HG03095 (cell line): ENCODE measurements at regions not wholly inside any gene's neighbourhood (a gene's known extent, or its start where the extent isn't known, plus 50 kb on each side); places are given as distances from the start of the nearest gene placed in this dataset.

ENCODE experiments used
- ATAC-seq: cut with Tn5 transposase; IDR thresholded peaks from one replicate; pipeline ENCODE4 v1.9.1; 2021; ENCODE audit warnings: moderate library complexity; ENCODE audit not compliant: unreplicated experiment

DNA sequence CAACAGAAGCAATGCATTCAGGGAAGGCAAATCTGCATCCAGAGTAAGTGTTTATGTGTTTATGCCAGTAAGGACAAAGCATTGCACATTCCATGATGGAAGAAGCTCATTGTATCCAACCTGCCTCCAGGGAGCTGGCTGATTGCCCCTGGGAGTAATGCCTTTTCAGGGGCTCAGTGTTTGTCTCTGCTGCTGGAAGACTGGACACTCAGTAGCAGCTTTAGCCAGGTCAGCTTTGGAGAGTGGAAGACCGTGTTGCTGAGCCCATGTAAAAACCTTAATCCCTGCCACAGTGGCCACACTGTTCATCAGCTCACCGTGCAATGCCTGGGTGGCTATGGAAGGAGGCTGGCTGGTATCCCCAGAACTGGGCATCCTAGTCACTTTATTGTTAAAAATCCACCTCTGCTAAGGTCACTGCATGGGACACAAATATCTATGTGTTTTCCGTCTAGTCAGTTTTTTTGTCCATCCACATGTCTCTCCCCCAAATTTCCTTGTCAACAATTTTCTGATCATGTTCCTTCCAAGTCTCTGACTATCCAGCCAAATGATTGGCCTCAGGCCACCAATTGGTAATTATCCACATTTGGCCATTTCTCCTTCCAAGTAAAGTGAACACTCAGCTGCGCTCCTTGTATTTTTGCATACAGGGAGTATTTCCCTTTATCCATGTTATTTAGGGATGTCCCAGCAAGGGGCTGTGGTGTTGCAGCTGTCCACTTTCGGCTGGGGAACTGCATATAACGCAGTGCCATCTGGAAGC is 2044.5 kb upstream of the AGA start:
- no peak for ATAC-seq

DNA sequence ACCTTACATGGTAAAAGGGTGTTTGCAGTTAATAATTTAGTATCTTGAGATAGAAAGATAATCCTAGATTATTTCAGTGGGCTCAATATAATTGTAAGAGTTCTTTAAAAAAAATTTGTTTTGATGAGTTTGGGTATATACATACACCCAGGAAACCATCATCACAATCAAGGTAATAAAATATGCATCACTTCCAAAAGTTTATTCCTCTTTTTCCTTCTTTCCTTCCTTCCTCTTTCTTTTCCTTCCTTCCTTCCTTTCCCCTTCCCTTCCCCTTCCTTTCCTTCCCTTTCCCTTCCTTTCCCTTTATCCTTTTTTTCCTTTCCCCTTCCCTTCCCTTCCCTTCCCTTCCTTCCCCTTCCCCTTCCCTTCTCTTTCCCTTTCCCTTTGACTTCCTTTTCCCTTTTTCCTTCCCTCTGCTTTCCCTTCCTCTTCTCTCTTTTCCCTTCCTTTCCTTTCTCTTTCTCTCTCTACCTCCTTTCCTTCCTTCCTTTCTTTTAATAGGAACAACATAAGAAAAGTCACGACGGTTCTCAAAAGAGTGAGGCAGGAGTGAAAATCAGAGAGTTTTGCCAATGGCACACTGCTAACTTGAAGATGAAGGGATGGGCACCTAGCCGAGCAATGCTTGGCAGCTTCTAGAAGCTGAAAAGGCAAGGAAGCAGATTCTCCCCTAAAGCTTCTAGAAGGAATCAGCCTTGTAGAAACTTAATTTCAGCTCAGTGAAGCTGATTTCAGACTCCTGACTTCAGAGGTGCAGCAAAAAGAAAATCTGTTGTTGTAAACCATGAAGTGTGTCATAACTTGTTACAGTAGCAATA is 2050.2 kb upstream of the AGA start:
- ATAC-seq, result no peak

DNA sequence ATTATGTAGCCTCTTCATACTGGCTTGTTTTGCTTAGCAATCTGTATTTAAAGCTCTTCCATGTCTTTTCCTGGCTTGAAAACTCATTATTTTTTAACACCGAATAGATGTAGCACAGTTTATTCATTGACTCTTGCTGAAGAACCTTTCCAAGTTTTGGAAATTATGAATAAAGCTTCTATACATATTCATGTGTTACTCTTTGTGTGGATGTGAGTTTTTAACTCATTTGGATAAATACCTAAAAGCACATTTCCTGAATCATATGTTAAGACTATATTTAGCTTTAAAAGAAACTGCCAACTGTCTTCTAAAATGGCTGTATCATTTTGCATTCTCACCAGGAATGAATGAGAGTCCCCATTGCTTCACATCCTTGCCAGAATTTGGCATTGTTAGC is 2061.7 kb upstream of the AGA start:
- no peak for ATAC-seq

DNA sequence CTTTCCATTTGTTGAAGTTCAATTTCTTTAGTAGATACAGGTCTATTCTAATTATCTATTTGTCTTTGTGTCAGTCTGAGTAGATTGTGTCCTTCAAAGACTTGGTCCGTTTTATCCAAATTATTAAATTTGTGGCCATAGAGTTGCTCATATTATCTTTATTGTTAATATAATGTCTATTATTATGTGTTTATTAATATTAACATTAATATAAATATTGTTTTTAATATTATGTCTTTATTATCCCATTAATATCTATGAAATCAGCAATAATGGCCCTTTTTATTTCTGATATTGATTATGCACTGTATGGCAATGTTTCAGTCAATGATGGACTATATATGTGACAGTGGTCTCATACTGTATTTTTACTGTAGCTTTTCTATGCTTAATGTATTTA is 2067.3 kb upstream of the AGA start:
- ATAC-seq, result no peak

DNA sequence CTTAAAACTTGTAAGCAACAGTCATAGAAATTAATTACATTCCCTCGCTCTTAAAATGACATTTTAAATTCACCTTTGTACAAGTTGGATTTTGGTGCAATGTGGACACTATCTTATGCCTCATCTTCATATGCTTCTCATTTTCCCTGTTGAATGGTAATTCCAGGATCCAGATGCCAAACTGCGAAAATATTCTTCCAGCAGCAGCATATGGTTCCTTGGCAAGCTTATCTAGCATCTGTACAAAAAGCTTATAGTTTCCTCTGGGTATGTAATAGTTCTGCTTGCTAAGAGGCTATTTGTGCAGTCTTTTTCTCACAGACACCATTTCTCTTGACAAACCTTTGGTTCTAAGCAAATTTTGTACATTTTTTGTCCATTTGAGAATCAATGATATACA is 2079.7 kb upstream of the AGA start:
- ATAC-seq, result no peak

DNA sequence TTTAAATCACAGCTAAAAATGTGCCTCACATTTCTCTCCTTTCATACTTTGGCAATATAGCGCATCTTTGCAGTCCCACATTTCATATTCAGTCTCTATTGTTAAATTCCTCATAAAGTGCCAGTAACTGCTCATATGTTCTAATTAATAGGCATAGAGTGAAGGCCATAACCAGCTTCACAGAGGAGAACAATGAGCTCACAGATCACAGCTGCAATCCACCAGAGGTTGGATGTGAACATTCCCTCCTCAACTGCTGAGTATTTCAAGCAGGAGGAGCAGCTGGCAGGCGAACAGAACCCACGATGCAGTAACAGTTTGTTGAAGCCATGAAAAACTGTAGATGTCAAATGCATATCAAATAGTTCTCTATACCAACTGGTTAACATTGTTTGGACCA is 2088.7 kb upstream of the AGA start:
- no peak for ATAC-seq

DNA sequence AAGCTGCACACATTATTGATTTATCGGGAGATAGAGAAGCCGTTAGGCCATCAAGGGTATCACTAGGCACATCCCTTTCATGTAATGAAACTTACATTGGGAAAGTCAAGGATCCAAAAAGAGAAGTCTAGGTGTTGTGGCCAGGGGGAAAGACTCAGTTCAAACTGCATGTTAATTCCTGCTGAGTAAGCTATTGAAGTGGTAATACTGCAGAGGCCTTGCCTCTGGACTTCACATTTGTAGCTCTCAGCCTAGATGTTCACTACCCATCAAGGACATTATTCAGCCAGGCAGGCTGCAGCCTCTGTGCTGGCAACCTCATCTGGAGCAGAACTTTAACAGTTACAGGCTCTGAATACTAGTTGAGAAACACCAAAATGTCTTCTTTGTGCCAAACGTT is 2094.5 kb upstream of the AGA start:
- no peak for ATAC-seq

DNA sequence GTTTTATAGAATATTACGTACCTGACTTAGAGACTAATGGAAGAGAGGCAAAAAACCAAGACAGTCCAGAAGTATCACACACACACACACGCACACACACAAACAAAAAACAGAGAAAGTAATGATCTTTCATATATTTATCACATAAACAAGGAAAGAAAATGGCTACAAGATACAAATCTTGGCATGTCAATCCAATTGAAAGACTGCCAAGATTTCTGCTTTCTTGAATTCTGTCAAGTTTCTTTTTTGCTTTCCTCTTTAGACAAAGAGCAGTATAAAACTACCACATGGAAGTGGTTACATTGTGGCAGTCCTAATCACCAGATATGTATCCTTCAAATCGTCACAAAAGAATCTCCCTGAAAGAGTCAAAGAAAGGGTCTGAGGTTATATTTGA is 2097.4 kb upstream of the AGA start:
- no peak for ATAC-seq

DNA sequence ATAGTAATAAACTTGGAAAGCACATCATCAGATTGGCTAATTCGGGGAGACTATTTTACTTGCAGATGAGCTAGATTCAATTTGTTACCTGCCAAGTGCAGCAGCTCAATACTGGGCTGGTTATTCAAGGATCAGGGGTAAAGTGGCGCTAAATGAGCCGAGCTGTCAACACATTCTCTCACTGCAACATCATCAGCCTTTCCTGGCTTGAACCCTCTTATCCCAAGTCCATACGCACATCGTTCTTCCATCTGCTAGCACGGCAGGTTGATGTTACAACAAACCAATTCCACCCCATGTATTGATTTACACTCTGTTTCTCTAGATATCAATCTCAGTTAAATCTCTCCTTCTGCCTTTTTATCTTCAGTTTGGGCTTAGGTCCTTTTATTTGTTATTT is 2101.5 kb upstream of the AGA start:
- no peak for ATAC-seq

DNA sequence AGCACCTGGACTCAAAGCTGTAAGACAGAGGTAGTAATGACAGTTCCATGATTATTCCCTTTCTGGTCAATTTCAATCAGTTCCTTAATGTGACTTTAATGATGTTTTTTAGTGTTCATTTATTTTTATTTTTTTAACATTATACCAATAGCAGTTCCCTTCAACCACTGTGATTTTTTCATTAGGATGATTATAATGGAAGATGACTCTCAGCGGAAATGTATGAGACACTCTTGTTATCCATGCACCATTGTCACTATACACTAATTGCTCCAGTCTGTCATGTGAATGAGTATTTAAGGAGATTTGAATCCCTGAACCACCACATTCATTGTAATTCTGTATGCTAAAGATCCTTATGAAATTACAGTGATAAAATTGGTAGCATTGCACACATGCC is 2102.3 kb upstream of the AGA start:
- ATAC-seq, result no peak

DNA sequence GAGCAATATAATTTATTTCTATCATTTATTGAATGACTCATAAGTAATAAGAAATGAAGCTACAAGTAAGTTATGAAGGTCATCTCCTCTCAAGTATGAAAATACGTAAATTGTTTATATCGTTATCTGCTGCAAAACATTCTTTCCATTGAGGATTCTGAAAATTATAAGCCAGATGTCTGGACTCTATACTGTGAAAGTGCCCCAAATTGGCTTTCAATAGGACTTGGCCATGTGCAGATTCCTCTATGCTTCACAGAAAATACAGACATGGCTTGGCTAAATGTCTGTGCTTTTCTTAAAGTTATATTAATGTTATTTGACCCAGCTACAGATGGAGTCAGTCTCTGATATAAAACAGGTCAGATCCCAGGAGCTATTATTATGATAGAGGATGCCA is 2109.9 kb upstream of the AGA start:
- ATAC-seq, result no peak

DNA sequence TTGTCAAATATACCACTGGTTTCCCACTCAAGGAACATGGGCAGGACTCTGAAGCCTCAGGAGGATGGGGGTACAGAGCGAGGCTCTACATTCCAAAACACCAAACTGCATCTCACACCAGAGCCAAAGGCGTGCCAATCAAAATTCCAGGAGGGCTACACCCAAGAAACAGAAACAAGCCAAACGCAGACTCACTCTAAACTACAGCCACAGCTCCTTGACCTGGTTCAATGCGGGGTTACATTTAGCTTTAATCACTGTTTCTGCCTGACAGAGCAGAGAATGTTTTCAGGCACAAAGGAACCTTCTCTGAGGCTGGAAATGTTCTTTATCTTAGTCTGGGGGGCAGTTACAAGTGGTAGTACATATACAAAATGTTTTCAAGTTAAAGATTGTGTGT is 2121.5 kb upstream of the AGA start:
- ATAC-seq, result no peak

DNA sequence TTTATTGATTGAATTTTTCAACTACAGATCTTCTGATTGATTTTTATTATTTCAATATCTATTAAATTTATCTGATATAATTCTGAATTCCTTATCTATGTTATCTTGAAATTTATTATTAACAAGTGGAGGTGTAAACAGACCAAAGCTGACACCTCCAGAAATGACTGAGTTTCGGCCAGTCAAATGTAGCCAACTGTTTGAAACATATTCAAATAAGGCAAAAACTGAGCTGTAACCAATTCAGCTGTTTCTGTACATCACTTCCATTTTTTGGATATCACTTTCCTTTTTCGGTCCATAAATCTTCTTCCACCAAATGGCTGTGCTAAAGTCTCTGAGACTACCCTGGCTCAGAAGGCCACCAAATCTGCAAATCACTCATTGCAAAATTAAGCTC is 2127.3 kb upstream of the AGA start:
- no peak for ATAC-seq

DNA sequence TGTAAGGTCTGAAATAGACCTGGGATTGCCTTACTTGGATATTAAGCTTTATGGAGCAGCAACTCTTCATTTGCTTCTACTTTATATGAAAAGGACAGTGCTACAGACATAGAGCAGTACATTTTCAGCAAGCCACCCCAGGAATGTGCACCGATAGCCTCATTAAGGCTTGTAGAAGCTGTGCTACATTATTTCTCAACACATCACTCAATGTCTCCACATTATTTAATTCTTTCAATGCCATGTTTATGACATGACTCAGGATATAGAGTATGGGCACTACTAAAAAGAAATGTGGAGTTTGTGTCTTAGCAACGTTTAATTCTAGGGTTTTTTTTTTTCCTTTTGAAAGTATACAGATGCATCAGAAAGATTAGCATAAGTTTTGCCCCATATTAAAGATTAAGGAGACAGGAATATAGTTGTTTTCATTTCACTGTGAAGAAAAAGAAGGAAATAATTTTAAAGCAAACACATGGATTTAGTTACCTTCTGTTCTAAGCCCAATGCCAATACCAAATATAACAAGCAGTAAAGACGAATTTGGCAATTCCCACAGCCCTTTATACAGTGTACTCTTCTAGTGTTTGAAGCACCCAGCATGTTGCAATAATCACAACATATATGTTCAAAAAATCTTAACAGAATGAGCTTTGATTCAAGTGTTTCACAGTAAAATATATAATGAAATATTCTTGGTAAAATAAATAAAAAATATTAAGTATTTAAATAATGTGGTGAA is 2140.1 kb upstream of the AGA start:
- no peak for ATAC-seq

DNA sequence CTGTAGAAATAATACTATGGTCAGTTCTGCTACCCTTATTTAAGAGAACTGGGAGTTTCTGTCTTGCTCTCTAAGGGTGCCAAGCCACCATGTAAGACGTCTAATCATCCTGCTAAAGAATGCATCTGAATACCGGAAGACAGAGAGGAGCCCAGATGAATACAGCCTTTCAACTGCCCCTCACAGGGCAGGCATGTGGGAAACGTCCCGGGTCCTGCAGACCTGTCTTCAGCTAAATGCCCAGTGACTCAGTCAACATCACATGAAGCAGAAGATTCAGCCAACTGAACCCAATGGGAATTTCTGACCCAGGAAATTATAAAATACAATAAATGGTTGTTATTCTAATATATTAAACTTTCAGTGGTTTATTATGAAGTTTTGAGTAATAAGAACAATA is 2141.0 kb upstream of the AGA start:
- no peak for ATAC-seq

DNA sequence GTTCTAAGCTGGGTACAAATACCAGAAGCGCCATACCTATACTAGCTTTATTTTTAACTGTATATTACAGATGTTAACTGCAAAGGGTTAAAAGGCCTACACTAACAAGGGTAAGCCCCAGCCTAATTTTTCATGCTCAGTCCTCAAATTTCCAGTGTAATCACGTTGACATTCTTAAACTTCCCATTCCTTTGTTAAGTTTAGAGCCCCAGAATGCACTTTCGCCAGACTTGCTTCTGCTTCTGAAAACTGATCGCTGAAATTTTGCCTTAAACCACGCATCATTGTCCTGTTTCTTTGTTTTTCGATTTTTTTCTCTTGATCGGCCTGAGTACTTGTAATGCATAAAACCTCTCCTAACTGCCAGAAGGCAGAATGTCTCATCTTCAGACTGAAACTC is 2141.9 kb upstream of the AGA start:
- ATAC-seq, result no peak

DNA sequence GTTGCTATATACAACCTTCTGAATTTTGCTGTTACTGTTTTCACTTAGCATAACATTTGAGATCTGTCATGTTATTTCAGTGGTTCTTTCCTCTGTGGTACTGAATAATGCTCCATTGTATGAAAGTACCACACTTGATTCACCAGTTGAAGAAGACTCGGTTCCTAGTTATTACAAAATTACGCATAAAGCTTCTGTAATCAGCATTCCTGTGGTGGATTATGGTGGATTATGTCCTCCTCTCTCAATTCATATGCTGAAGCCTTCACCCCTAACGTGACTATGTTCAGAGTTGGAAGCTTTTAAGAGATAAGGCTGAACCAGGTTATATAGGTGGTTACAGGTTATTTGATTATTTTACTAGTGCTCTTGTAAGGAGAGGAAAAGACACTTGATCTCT is 2143.5 kb upstream of the AGA start:
- no peak for ATAC-seq

DNA sequence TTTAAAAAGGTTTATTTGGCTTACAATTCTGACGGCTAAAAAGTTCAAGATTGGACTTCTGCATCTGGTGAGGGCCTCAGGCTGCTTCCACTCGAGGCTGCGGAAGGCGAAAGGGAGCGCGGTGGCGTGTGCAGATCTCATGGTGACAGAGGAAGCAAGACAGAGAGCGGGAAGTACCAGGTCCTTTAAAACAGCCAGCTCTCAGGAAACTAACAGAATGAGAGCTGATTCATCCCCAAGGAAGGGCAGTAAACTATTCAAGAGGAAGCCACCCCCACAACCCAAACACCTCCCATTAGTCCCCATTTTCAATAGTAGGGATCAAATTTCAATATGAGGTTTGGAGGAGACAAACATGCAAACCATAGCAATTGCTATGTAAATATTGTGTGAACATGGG is 2144.2 kb upstream of the AGA start:
- ATAC-seq, result no peak

DNA sequence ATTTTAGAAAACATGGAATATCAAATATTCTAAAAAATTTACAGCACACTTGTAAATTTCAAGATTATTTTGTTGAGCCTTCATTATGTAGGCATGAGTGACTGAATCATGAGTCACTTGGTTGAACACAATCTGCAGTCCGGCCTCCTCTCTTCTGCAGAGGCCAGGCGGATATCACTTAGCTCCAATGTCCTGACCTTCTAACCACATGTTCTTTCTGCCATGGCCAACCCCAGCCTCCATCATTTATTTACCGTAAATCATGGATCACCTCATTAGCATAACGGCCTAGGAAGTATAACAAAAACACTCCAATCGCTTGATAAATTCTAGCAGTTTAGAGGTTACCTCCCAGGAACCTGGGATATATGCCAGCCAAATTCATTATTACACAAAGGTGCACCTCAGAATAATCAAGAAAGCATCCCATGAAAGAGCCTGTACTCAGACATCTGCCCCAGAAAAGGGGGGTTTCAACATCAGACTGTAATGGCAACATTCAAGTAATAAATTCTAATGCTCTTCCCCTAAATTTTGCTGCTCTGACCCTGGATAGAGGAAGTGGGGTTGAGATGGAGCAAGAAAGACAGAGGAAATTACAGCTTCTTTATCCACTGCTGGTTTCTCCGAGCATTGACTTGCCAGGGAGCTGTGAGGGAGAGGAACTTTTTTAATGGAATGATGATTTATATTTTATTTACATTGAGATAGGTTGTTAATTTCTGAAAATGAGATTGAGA is 2153.6 kb upstream of the AGA start:
- no peak for ATAC-seq

DNA sequence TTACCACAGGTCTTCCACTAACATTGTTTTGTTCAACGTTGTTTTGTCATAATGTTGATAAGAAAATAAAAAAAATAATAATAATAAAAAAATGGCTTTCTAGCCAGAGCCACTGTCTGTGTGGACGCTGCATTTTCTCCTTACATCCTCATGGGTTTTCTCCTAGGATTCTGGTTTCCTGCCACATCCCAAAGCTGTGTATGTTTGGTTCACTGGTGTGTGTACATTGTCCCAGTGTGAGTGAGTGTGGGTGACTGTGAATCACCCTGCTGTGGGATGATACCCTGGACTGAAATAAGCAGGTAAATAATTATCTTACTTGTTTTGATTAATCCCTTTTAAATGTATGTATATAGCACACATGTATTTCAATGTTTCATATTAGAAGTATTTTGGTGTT is 2154.4 kb upstream of the AGA start:
- ATAC-seq, result no peak

DNA sequence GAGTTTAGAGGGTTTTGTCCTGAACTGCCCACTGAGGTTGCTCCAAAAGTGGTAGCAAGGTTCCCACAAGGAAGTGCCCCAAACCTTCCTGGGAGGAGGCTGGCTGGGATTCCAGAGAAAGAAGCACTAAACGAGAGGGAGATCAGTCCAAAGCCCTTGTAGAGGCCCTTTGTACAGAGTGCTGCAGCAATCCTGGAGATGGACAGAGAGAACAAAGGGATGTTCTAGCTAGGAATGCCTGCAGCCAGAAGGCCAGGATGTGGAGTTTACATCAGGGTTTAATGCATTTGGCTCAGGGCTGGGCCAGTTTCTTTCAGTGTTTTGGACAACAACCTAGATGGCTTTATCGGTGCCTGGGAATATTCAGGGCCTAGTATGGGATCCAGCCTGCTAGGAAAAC is 2155.1 kb upstream of the AGA start:
- ATAC-seq, result no peak
